ENCODE measurements at regions not wholly inside any gene's neighbourhood (a gene's known extent, or its start where the extent isn't known, plus 50 kb on each side); places are given as distances from the start of the nearest gene placed in this dataset.

- no peaks in the 10 kb centered on the region for H3K4me1 ChIP-seq (replicated peaks in 1 of 2)
- 68 to 78% (median 76%) methylated on average over 5 of the region's 5 CpGs for WGBS, 4 donors
- H3K4me3 ChIP-seq, result no peak overlapping the region
- no peaks in the 10 kb centered on the region for H3K36me3 ChIP-seq (replicated peaks in 1 of 2)
- H3K27me3 ChIP-seq, result no peaks in the 10 kb centered on the region
- H3K27ac ChIP-seq, result no peak overlapping the region
- H3K9me3 ChIP-seq (replicated peaks in 1 of 3), result no peaks in the 10 kb centered on the region
- TF ChIP-seq POLR2A (IDR thresholded peaks at IDR 0.05), result no peak
- TF ChIP-seq CTCF (IDR thresholded peaks at IDR 0.05), result no peak
- DNase-seq, result no peak
- intact Hi-C loops (cut with DNase I), result no loop called here
Observed at GRCh38 chr18:56312551-56313335, 325.6 kb downstream of the TXNL1 start.

- 37 to 54% (median 43%) methylated on average over 2 of the region's 2 CpGs for WGBS, 4 donors
- no peak overlapping the region for H3K27ac ChIP-seq
Observed at GRCh38 chr18:56309104-56309503, 329.3 kb downstream of the TXNL1 start.

GRCh38 chr18:56307354-56308170 is 330.8 kb downstream of the TXNL1 start:
- Histone ChIP-seq H3K27ac (no peak overlapping the region), H3K9me3 (replicated peaks in 1 of 3) (no peaks in the 10 kb centered on the region), H3K36me3 (replicated peaks in 1 of 2) (no peaks in the 10 kb centered on the region), H3K4me1 (replicated peaks in 1 of 2) (no peaks in the 10 kb centered on the region), H3K4me3 (no peak overlapping the region), H3K27me3 (no peaks in the 10 kb centered on the region)
- TF ChIP-seq CTCF (IDR thresholded peaks at IDR 0.05), result no peak
- TF ChIP-seq POLR2A (IDR thresholded peaks at IDR 0.05), result no peak
- intact Hi-C loops (cut with DNase I), result no loop called here
- WGBS, 4 donors, result 62 to 69% (median 66%) methylated on average over 4 of the region's 4 CpGs
- no peak for DNase-seq

More at GRCh38 chr18:56309104-56309503, 329.3 kb downstream of the TXNL1 start:
- H3K27me3 ChIP-seq, result no peaks in the 10 kb centered on the region
- H3K9me3 ChIP-seq (replicated peaks in 1 of 3), result no peaks in the 10 kb centered on the region
- H3K4me1 ChIP-seq (replicated peaks in 1 of 2), result no peaks in the 10 kb centered on the region
- TF ChIP-seq POLR2A (IDR thresholded peaks at IDR 0.05) (no peak), CTCF (IDR thresholded peaks at IDR 0.05) (no peak)
- no peak overlapping the region for H3K4me3 ChIP-seq
- intact Hi-C loops (cut with DNase I), result no loop called here
- DNase-seq, result no peak
- no peaks in the 10 kb centered on the region for H3K36me3 ChIP-seq (replicated peaks in 1 of 2)

GRCh38 chr18:56306797-56307196 is 331.6 kb downstream of the TXNL1 start:
- Histone ChIP-seq H3K9me3 (replicated peaks in 1 of 3) (no peaks in the 10 kb centered on the region), H3K4me1 (replicated peaks in 1 of 2) (no peaks in the 10 kb centered on the region), H3K36me3 (replicated peaks in 1 of 2) (no peaks in the 10 kb centered on the region), H3K4me3 (no peak overlapping the region), H3K27ac (no peak overlapping the region), H3K27me3 (no peaks in the 10 kb centered on the region)
- TF ChIP-seq POLR2A (IDR thresholded peaks at IDR 0.05) (no peak), CTCF (IDR thresholded peaks at IDR 0.05) (no peak)
- 38 to 55% (median 42%) methylated on average over 1 of the region's 1 CpG for WGBS, 4 donors
- intact Hi-C loops (cut with DNase I), result no loop called here
- DNase-seq, result no peak
